ENCODE measurements at regions not wholly inside any gene's neighbourhood (a gene's known extent, or its start where the extent isn't known, plus 50 kb on each side); places are given as distances from the start of the nearest gene placed in this dataset.

DNA sequence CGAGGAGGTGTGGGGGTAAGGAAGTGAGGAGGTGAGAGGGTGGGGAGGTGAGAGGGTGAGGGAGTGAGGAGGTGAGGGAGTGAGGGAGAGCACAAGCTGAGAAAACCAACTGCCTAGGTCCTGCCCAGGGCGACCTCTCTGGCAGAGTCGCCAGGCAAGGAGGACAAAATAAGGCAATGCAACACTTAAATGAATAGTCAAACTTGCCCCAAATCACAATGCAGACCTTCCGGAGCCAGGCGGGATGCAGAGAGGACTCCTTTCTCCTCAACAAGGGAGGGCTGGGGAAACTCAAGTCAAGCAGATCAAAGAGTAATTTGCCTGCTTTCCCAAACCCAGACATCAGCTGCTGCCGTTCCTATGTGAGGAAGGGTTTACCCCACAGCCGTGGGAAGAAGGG is 86.0 kb downstream of the CCDC185 start:
- intact Hi-C loops (cut with DNase I), result no loop called here
- TF ChIP-seq, protein P1, sequence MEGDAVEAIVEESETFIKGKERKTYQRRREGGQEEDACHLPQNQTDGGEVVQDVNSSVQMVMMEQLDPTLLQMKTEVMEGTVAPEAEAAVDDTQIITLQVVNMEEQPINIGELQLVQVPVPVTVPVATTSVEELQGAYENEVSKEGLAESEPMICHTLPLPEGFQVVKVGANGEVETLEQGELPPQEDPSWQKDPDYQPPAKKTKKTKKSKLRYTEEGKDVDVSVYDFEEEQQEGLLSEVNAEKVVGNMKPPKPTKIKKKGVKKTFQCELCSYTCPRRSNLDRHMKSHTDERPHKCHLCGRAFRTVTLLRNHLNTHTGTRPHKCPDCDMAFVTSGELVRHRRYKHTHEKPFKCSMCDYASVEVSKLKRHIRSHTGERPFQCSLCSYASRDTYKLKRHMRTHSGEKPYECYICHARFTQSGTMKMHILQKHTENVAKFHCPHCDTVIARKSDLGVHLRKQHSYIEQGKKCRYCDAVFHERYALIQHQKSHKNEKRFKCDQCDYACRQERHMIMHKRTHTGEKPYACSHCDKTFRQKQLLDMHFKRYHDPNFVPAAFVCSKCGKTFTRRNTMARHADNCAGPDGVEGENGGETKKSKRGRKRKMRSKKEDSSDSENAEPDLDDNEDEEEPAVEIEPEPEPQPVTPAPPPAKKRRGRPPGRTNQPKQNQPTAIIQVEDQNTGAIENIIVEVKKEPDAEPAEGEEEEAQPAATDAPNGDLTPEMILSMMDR (IDR thresholded peaks at IDR 0.05; ENCODE audit: borderline replicate concordance, extremely low read depth, insufficient read depth), result no peak
- Histone ChIP-seq H3K27ac (ENCODE audit: low read depth in 2 of 2, low read length in 2 of 2) (no peak overlapping the region), H3K27me3 (ENCODE audit: control insufficient read depth, insufficient read depth, low read length) (no peaks in the 10 kb centered on the region), H3K9ac (ENCODE audit: low read length in 3 of 3) (no peak overlapping the region), H3K4me3 (ENCODE audit: low read length in 3 of 3) (no peak overlapping the region), H3K4me1 (ENCODE audit: control insufficient read depth in 2 of 3, insufficient read depth in 2 of 3, low read depth in 1 of 3, low read length in 3 of 3) (no peaks in the 10 kb centered on the region), H3K9me3 (ENCODE audit: control insufficient read depth in 2 of 3, insufficient read depth in 1 of 3, low read length in 3 of 3) (no peaks in the 10 kb centered on the region), H3K36me3 (ENCODE audit: control insufficient read depth in 2 of 3, insufficient read depth in 3 of 3, low read length in 3 of 3) (no peaks in the 10 kb centered on the region)
- FAIRE-seq (no peak), DNase-seq (peak in 2 of 5 donors; percentile 5 to 27)

DNA sequence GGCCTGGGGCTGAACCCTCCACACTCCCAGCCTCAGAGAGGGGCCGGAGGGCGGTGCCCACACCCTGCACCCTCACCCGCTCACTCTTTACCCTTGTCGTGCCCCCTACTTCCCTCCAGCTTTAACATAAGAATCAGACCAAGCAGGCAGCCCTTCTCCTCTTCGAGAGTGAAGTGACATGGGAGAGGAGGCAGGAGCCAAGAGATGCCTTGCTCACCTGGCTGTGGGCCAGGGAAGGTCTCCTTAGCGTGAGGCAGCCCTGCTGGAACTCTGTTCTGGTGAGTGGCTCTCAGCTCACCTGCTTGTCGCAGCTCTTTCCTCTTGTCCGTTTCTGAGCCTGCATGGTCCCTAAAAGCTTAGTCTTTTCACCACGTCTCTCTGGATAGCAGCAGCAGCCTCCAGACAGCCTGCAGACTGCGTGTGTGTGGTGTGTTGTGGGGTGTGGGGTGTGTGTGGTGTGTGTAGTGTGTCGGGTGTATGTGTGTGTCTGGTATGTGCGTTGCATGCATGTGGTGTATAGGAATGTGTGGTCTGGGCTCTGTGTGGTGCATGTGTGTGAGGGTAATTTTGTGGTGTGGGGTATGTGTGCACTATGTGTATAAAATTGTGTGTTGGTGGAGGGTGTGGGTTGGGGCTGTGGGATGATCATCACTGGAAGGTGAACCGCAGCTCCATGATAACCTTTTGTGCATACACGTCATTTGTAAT is 86.7 kb downstream of the CCDC185 start:
- H3K4me3 ChIP-seq (ENCODE audit: low read length in 3 of 3), result no peak overlapping the region
- H3K36me3 ChIP-seq (ENCODE audit: control insufficient read depth in 2 of 3, insufficient read depth in 3 of 3, low read length in 3 of 3), result no peaks in the 10 kb centered on the region
- TF ChIP-seq, protein P1 (IDR thresholded peaks at IDR 0.05; ENCODE audit: borderline replicate concordance, extremely low read depth, insufficient read depth), result no peak
- no peaks in the 10 kb centered on the region for H3K9me3 ChIP-seq (ENCODE audit: control insufficient read depth in 2 of 3, insufficient read depth in 1 of 3, low read length in 3 of 3)
- no peak overlapping the region for H3K27ac ChIP-seq (ENCODE audit: low read depth in 2 of 2, low read length in 2 of 2)
- no peak overlapping the region for H3K9ac ChIP-seq (ENCODE audit: low read length in 3 of 3)
- H3K27me3 ChIP-seq (ENCODE audit: control insufficient read depth, insufficient read depth, low read length), result no peaks in the 10 kb centered on the region
- intact Hi-C loops (cut with DNase I), result no loop called here
- peak in 4 of 5 donors; percentile 18 to 48 (median 31) for DNase-seq
- no peak for FAIRE-seq
- no peaks in the 10 kb centered on the region for H3K4me1 ChIP-seq (ENCODE audit: control insufficient read depth in 2 of 3, insufficient read depth in 2 of 3, low read depth in 1 of 3, low read length in 3 of 3)

DNA sequence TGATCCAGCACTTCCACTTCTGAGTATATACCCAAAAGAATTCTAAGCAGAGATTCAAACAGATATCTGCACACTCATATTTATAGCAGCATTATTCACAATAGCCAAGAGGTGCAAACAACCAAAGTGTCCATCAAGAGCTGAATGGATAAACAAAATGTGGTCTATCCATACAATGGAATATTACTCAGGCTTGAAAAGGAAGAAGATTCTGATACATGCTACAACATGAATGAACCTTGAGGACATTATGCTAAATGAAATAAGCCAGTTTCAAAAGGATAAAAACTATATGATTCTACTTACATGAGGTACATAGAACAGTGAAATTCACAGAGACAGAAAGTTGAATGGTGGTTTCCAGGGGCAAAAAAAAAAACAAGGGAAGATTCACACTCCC is 88.9 kb downstream of the CCDC185 start:
- Histone ChIP-seq H3K27me3 (ENCODE audit: control insufficient read depth, insufficient read depth, low read length) (no peaks in the 10 kb centered on the region), H3K4me1 (ENCODE audit: control insufficient read depth in 2 of 3, insufficient read depth in 2 of 3, low read depth in 1 of 3, low read length in 3 of 3) (no peaks in the 10 kb centered on the region), H3K9me3 (ENCODE audit: control insufficient read depth in 2 of 3, insufficient read depth in 1 of 3, low read length in 3 of 3) (no peaks in the 10 kb centered on the region), H3K4me3 (ENCODE audit: low read length in 3 of 3) (no peak overlapping the region), H3K27ac (ENCODE audit: low read depth in 2 of 2, low read length in 2 of 2) (no peak overlapping the region), H3K9ac (ENCODE audit: low read length in 3 of 3) (no peak overlapping the region), H3K36me3 (ENCODE audit: control insufficient read depth in 2 of 3, insufficient read depth in 3 of 3, low read length in 3 of 3) (no peaks in the 10 kb centered on the region)
- no peak for DNase-seq
- intact Hi-C loops (cut with DNase I), result no loop called here
- FAIRE-seq, result no peak
- TF ChIP-seq, protein P1 (IDR thresholded peaks at IDR 0.05; ENCODE audit: borderline replicate concordance, extremely low read depth, insufficient read depth), result no peak

DNA sequence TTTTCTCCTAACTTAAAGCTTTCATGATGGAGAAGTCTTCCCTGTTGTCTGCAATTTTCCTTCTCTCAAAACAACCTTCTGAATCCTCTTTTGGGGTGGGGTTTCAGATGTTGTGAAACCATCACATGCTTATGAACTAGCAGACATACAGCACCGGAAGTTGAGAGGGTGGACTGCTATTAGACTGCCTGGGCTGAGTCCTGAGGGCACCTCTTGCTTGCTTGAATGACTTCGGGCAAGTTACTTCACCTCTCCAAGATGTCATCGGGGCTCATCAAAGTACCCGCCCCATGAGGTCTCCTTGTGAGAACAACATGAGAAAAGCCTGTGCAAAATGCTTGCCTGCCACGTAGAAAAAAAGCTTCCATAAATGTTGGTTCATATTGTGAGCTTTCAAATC is 89.6 kb downstream of the CCDC185 start:
- H3K27me3 ChIP-seq (ENCODE audit: control insufficient read depth, insufficient read depth, low read length), result no peaks in the 10 kb centered on the region
- TF ChIP-seq, protein P1 (IDR thresholded peaks at IDR 0.05; ENCODE audit: borderline replicate concordance, extremely low read depth, insufficient read depth), result no peak
- no peaks in the 10 kb centered on the region for H3K9me3 ChIP-seq (ENCODE audit: control insufficient read depth in 2 of 3, insufficient read depth in 1 of 3, low read length in 3 of 3)
- no peaks in the 10 kb centered on the region for H3K4me1 ChIP-seq (ENCODE audit: control insufficient read depth in 2 of 3, insufficient read depth in 2 of 3, low read depth in 1 of 3, low read length in 3 of 3)
- intact Hi-C loops (cut with DNase I), result no loop called here
- H3K4me3 ChIP-seq (ENCODE audit: low read length in 3 of 3), result no peak overlapping the region
- FAIRE-seq, result no peak
- no peaks in the 10 kb centered on the region for H3K36me3 ChIP-seq (ENCODE audit: control insufficient read depth in 2 of 3, insufficient read depth in 3 of 3, low read length in 3 of 3)
- no peak overlapping the region for H3K27ac ChIP-seq (ENCODE audit: low read depth in 2 of 2, low read length in 2 of 2)
- no peak for DNase-seq
- H3K9ac ChIP-seq (ENCODE audit: low read length in 3 of 3), result no peak overlapping the region
